ENCODE measurements at regions not wholly inside any gene's neighbourhood (a gene's known extent, or its start where the extent isn't known, plus 50 kb on each side); places are given as distances from the start of the nearest gene placed in this dataset.

- ATAC-seq: no peak
- 83 to 86% methylated on average over 1 to 2 of the region's 2 CpGs for WGBS, 2 donors (ENCODE audit: low coverage in 1 of 2)
- Histone ChIP-seq H3K27me3 (peaks cover 14% of the 10 kb centered on the region), H3K27ac (no peak overlapping the region), H3K36me3 (no peaks in the 10 kb centered on the region), H3K4me1 (no peaks in the 10 kb centered on the region), H3K9me3 (peaks cover 0 to 13% (median 0%) of the 10 kb centered on the region in 3 donors), H3K4me3 (no peak overlapping the region)
- no peak for TF ChIP-seq POLR2A (IDR thresholded peaks at IDR 0.05)
Observed at GRCh38 chr14:97080991-97081390, 283.8 kb downstream of the VRK1 start.

- no peaks in the 10 kb centered on the region for H3K9me3 ChIP-seq
- no peak for TF ChIP-seq POLR2AphosphoS5 (IDR thresholded peaks at IDR 0.05)
- no peak for TF ChIP-seq CTCF (IDR thresholded peaks at IDR 0.05)
- TF ChIP-seq EP300 (IDR thresholded peaks at IDR 0.05): no peak
- TF ChIP-seq POLR2A (IDR thresholded peaks at IDR 0.05): no peak
- peaks cover 6% of the 10 kb centered on the region for H3K27me3 ChIP-seq
- ATAC-seq: no peak
- H3K4me3 ChIP-seq: no peak overlapping the region
- 42 to 66% methylated on average over 5 of the region's 5 CpGs for WGBS, 2 donors (ENCODE audit: low coverage in 1 of 2)
- no peaks in the 10 kb centered on the region for H3K36me3 ChIP-seq
- H3K4me1 ChIP-seq: no peaks in the 10 kb centered on the region
- no peak overlapping the region for H3K27ac ChIP-seq
Observed at GRCh38 chr14:97095269-97095668, 298.1 kb downstream of the VRK1 start.

- Histone ChIP-seq H3K4me1 (no peaks in the 10 kb centered on the region), H3K36me3 (no peaks in the 10 kb centered on the region), H3K4me3 (no peak overlapping the region), H3K27ac (no peak overlapping the region), H3K27me3 (peaks cover 22% of the 10 kb centered on the region), H3K9me3 (no peaks in the 10 kb centered on the region)
- 20 to 26% methylated on average over 2 to 3 of the region's 3 CpGs for WGBS, 2 donors (ENCODE audit: low coverage in 1 of 2)
- TF ChIP-seq POLR2AphosphoS5 (IDR thresholded peaks at IDR 0.05): no peak
- no peak for TF ChIP-seq CTCF (IDR thresholded peaks at IDR 0.05)
- TF ChIP-seq EP300 (IDR thresholded peaks at IDR 0.05): no peak
- no peak for ATAC-seq
Observed at GRCh38 chr14:97097296-97097695, 300.1 kb downstream of the VRK1 start.

- H3K27me3 ChIP-seq: peaks cover 30% of the 10 kb centered on the region
- no peaks in the 10 kb centered on the region for H3K9me3 ChIP-seq
- no peak for ATAC-seq
- H3K27ac ChIP-seq: no peak overlapping the region
- H3K36me3 ChIP-seq: no peaks in the 10 kb centered on the region
- 62 to 79% methylated on average over 2 of the region's 2 CpGs for WGBS, 2 donors (ENCODE audit: low coverage in 1 of 2)
- no peaks in the 10 kb centered on the region for H3K4me1 ChIP-seq
- no peak for TF ChIP-seq POLR2AphosphoS5 (IDR thresholded peaks at IDR 0.05)
- TF ChIP-seq EP300 (IDR thresholded peaks at IDR 0.05): no peak
- TF ChIP-seq POLR2A (IDR thresholded peaks at IDR 0.05): no peak
- no peak for TF ChIP-seq CTCF (IDR thresholded peaks at IDR 0.05)
- no peak overlapping the region for H3K4me3 ChIP-seq
Observed at GRCh38 chr14:97100306-97100705, 303.1 kb downstream of the VRK1 start.

- TF ChIP-seq POLR2AphosphoS5 (IDR thresholded peaks at IDR 0.05) (no peak), EP300 (IDR thresholded peaks at IDR 0.05) (no peak), POLR2A (IDR thresholded peaks at IDR 0.05) (no peak), CTCF (IDR thresholded peaks at IDR 0.05) (no peak)
- Histone ChIP-seq H3K27ac (no peak overlapping the region), H3K36me3 (no peaks in the 10 kb centered on the region), H3K4me3 (no peak overlapping the region), H3K4me1 (no peaks in the 10 kb centered on the region), H3K27me3 (peaks cover 42% of the 10 kb centered on the region), H3K9me3 (no peaks in the 10 kb centered on the region)
- no peak for ATAC-seq
- WGBS, 2 donors (ENCODE audit: low coverage in 1 of 2): 61 to 67% methylated on average over 8 of the region's 8 CpGs
Observed at GRCh38 chr14:97101561-97101960, 304.4 kb downstream of the VRK1 start.
